Endothelial cell of umbilical vein (primary cell): ENCODE measurements at regions not wholly inside any gene's neighbourhood (a gene's known extent, or its start where the extent isn't known, plus 50 kb on each side); places are given as distances from the start of the nearest gene placed in this dataset.

ENCODE experiments used
- BruUV-seq: library from RNA; stranded (reverse); fragments of 400-500 nt; replicated peaks from 2 replicates; lab custom pipeline; 2021; lab: Mats Ljungman, UMichigan
- CTCF ChIA-PET: fragments of 300-600, 350-600 bp; sonication (Branson Sonifier 250); formaldehyde crosslinking; loops from one replicate; lab custom pipeline; 2021; ENCODE audit warnings: antibody characterized with exemption, inconsistent platforms; lab: Charles Lee
- POLR2A ChIA-PET: fragments of 300-600, 350-600 bp; sonication (Branson Sonifier 250); formaldehyde crosslinking; loops from one replicate; lab custom pipeline; 2021; ENCODE audit warnings: antibody characterized with exemption, inconsistent platforms; lab: Charles Lee
- DNase-seq: peaks from one replicate; pipeline ENCODE4 v3.0.0-alpha.2; 2011; ENCODE audit warnings: low read depth, low spot score
- FAIRE-seq: peaks from 2 replicates; lab custom pipeline; 2011; peaks lifted over from hg19 to GRCh38; lab: Jason Lieb, UNC
- H2AFZ ChIP-seq: 2 replicates; pipeline ENCODE4 v1.6.0; 2012; ENCODE audit warnings: low read depth, low read length, control low read depth, inconsistent platforms
- H3K27ac ChIP-seq: 2 replicates; pipeline ENCODE4 v1.5.1; 2011; ENCODE audit warnings: low read depth, mild to moderate bottlenecking, control low read depth, low read length, moderate library complexity; ENCODE audit not compliant: insufficient read depth
- H3K27me3 ChIP-seq, 2 experiments: 2 replicates each; pipeline versions ENCODE4 v1.6.0 to v1.6.1; 2011; ENCODE audit warnings: low read length in 2 of 2, mixed read lengths in 1 of 2; ENCODE audit not compliant: control insufficient read depth in 2 of 2, insufficient read depth in 2 of 2
- H3K36me3 ChIP-seq, 2 experiments: 2 replicates in 1 of 2; 3 replicates in 1 of 2; pipeline ENCODE4 v1.5.1; 2011; ENCODE audit warnings: low read length in 2 of 2, mild to moderate bottlenecking in 1 of 2, moderate library complexity in 1 of 2; ENCODE audit not compliant: control insufficient read depth in 2 of 2, insufficient read depth in 2 of 2; ENCODE audit errors: extremely low read depth in 1 of 2
- H3K4me1 ChIP-seq: 3 replicates; pipeline ENCODE4 v1.5.1; 2011; ENCODE audit warnings: mild to moderate bottlenecking, low read length; ENCODE audit not compliant: control insufficient read depth, insufficient read depth; ENCODE audit errors: extremely low read depth
- H3K4me2 ChIP-seq: 2 replicates; pipeline ENCODE4 v1.6.1; 2011; ENCODE audit warnings: low read length, control low read depth, mixed read lengths; ENCODE audit not compliant: insufficient read depth
- H3K4me3 ChIP-seq, 3 experiments: fragments of 200-600 bp in 1 of 3; sonication (generic), shearing (Covaris generic) in 1 of 3; replicated peaks in 1 of 3; 2 replicates each; pipeline ENCODE4 v1.5.1; 2011 to 2016; ENCODE audit warnings: control low read depth in 3 of 3, low read length in 3 of 3, mild to moderate bottlenecking in 2 of 3, inconsistent platforms in 1 of 3, low read depth in 1 of 3, moderate library complexity in 1 of 3; ENCODE audit not compliant: insufficient read depth in 1 of 3
- H3K79me2 ChIP-seq: 2 replicates; pipeline ENCODE4 v1.6.0; 2012; ENCODE audit warnings: low read length, inconsistent platforms; ENCODE audit not compliant: control insufficient read depth, insufficient read depth
- H3K9ac ChIP-seq: replicated peaks from 2 replicates; pipeline ENCODE3; 2011; ENCODE audit warnings: low read length, control low read depth; ENCODE audit not compliant: insufficient read depth; ENCODE audit errors: extremely low read depth
- H3K9me1 ChIP-seq: replicated peaks from 3 replicates; pipeline ENCODE4 v1.6.0; 2011; ENCODE audit warnings: mild to moderate bottlenecking, low read length; ENCODE audit not compliant: control insufficient read depth, insufficient read depth; ENCODE audit errors: extremely low read depth
- H3K9me3 ChIP-seq: replicated peaks from 2 replicates; pipeline ENCODE4 v1.5.1; 2012; ENCODE audit warnings: low read length, inconsistent platforms; ENCODE audit not compliant: control insufficient read depth, insufficient read depth
- H4K20me1 ChIP-seq: replicated peaks from 2 replicates; pipeline ENCODE3; 2011; ENCODE audit warnings: mild to moderate bottlenecking, low read length; ENCODE audit not compliant: control insufficient read depth, insufficient read depth; ENCODE audit errors: extremely low read depth
- CTCF ChIP-seq, 2 donors: IDR thresholded peaks; 1 replicate in 1 of 2; 2 replicates in 1 of 2; pipeline ENCODE4 v1.5.1; 2011; ENCODE audit warnings: low read length in 2 of 2, mild to moderate bottlenecking in 2 of 2, moderate library complexity in 2 of 2, control low read depth in 1 of 2, inconsistent platforms in 1 of 2, low read depth in 1 of 2; ENCODE audit not compliant: insufficient read depth in 1 of 2; ENCODE audit errors: extremely low read depth in 1 of 2
- EZH2 ChIP-seq: IDR thresholded peaks from 2 replicates; pipeline ENCODE4 v1.6.1; 2012; ENCODE audit warnings: borderline replicate concordance, low read depth, mild to moderate bottlenecking, moderate library complexity, low read length, inconsistent platforms; ENCODE audit not compliant: severe bottlenecking
- FOS ChIP-seq: IDR thresholded peaks from 2 replicates; pipeline ENCODE4 v1.6.1; 2011; ENCODE audit warnings: mild to moderate bottlenecking, low read length, moderate library complexity, borderline replicate concordance; ENCODE audit not compliant: insufficient read depth
- GATA2 ChIP-seq: IDR thresholded peaks from 2 replicates; pipeline ENCODE4 v1.7.0; 2011; ENCODE audit warnings: low read depth, mild to moderate bottlenecking, moderate library complexity, mixed read lengths, low read length; ENCODE audit not compliant: insufficient read length, insufficient read depth
- JUN ChIP-seq: IDR thresholded peaks from 2 replicates; pipeline ENCODE4 v1.6.1; 2011; ENCODE audit warnings: borderline replicate concordance, low read depth; ENCODE audit not compliant: insufficient read length, insufficient read depth
- MAX ChIP-seq: IDR thresholded peaks from 2 replicates; pipeline ENCODE4 v1.6.1; 2011; ENCODE audit not compliant: insufficient read depth, insufficient read length
- MYC ChIP-seq: IDR thresholded peaks from one replicate; pipeline ENCODE4 v1.6.1; 2011; ENCODE audit warnings: mild to moderate bottlenecking, low read depth, low read length
- POLR2A ChIP-seq: IDR thresholded peaks from 2 replicates; pipeline ENCODE4 v1.6.1; 2012; ENCODE audit warnings: low read depth, mild to moderate bottlenecking, control low read depth, low read length
- POLR2AphosphoS5 ChIP-seq: IDR thresholded peaks from 2 replicates; pipeline ENCODE4 v1.6.1; 2012; ENCODE audit warnings: low read depth, mild to moderate bottlenecking, control low read depth, low read length, moderate library complexity; ENCODE audit not compliant: insufficient read depth
- dilution Hi-C: fragments of 300-500 bp; cut with MboI; formaldehyde crosslinking; loops from one replicate; pipeline ENCODE4 v1.15.0; 2019; ENCODE audit warnings: low sequenced_read_pairs; ENCODE audit not compliant: extremely low pct_ligation_motif_present
- intact Hi-C: fragments of 100-400 bp; cut with micrococcal nuclease; formaldehyde crosslinking; loops from one replicate; pipeline ENCODE4 v1.10.0; 2022

GRCh38 chr15:87713475-87713879 lies 543.1 kb downstream of the NTRK3 start:
- TF ChIP-seq MAX (no peak), FOS (no peak), CTCF (IDR thresholded peaks at IDR 0.05; ENCODE audit: extremely low read depth in 1 of 2, insufficient read depth in 1 of 2, low read depth in 1 of 2, low read length in 2 of 2) (no peak), GATA2 (no peak), EZH2 (no peak), JUN (no peak), POLR2A (no peak), POLR2AphosphoS5 (no peak), MYC (no peak)
- Histone ChIP-seq H3K36me3 (no peaks in the 10 kb centered on the region), H3K9ac (no peak overlapping the region), H3K27ac (no peak overlapping the region), H2AFZ (no peak overlapping the region), H3K9me1 (no peaks in the 10 kb centered on the region), H3K4me2 (no peak overlapping the region), H3K9me3 (no peaks in the 10 kb centered on the region), H3K79me2 (no peaks in the 10 kb centered on the region), H3K4me1 (no peaks in the 10 kb centered on the region), H3K4me3 (no peak overlapping the region), H4K20me1 (no peaks in the 10 kb centered on the region), H3K27me3 (no peaks in the 10 kb centered on the region)
- CTCF ChIA-PET = no interaction called here
- dilution Hi-C loops = no loop called here
- intact Hi-C loops = no loop called here
- FAIRE-seq = no peak
- POLR2A ChIA-PET = no interaction called here
- no TSS peak for BruUV-seq
- no peak for DNase-seq
